Ectodermal cell (in vitro differentiated cells): ENCODE measurements at regions not wholly inside any gene's neighbourhood (a gene's known extent, or its start where the extent isn't known, plus 50 kb on each side); places are given as distances from the start of the nearest gene placed in this dataset.

Source experiments
- H3K27ac ChIP-seq: 2 replicates; pipeline ENCODE4 v1.7.0; 2013; ENCODE audit warnings: mild to moderate bottlenecking, low read depth, low read length; ENCODE audit not compliant: insufficient read depth, poor library complexity, severe bottlenecking
- H3K27me3 ChIP-seq: 2 replicates; pipeline ENCODE4 v1.7.0; 2013; ENCODE audit warnings: mild to moderate bottlenecking, low read length; ENCODE audit not compliant: insufficient read depth, control insufficient read depth, poor library complexity, severe bottlenecking
- H3K36me3 ChIP-seq: one replicate; pipeline ENCODE4 v1.7.0; 2013; ENCODE audit warnings: low read length; ENCODE audit not compliant: control insufficient read depth, insufficient read depth
- H3K4me1 ChIP-seq: one replicate; pipeline ENCODE4 v1.7.0; 2013; ENCODE audit warnings: low read length; ENCODE audit not compliant: control insufficient read depth, insufficient read depth
- H3K4me3 ChIP-seq: 2 replicates; pipeline ENCODE4 v1.7.0; 2013; ENCODE audit warnings: low read depth, low read length, control low read depth; ENCODE audit not compliant: insufficient read depth
- H3K9me3 ChIP-seq: 2 replicates; pipeline ENCODE4 v1.7.0; 2013; ENCODE audit warnings: mild to moderate bottlenecking, low read length, moderate library complexity; ENCODE audit not compliant: control insufficient read depth
- WGBS, 2 experiments: methylation state at CpG; one replicate each; pipeline ENCODE4 v1.1.7; 2013; ENCODE audit warnings: missing lambda C conversion rate in 2 of 2; 5-methylcytosine and 5-hydroxymethylcytosine counted together

GRCh38 chr15:98513428-98513986 lies 134.8 kb upstream of the IGF1R start:
- H3K4me3 ChIP-seq = no peak overlapping the region
- H3K27me3 ChIP-seq = no peaks in the 10 kb centered on the region
- H3K36me3 ChIP-seq = no peaks in the 10 kb centered on the region
- 91 to 95% methylated on average over 7 of the region's 7 CpGs for WGBS, 2 experiments
- no peak overlapping the region for H3K27ac ChIP-seq
- no peaks in the 10 kb centered on the region for H3K4me1 ChIP-seq
- H3K9me3 ChIP-seq = no peaks in the 10 kb centered on the region

DNA sequence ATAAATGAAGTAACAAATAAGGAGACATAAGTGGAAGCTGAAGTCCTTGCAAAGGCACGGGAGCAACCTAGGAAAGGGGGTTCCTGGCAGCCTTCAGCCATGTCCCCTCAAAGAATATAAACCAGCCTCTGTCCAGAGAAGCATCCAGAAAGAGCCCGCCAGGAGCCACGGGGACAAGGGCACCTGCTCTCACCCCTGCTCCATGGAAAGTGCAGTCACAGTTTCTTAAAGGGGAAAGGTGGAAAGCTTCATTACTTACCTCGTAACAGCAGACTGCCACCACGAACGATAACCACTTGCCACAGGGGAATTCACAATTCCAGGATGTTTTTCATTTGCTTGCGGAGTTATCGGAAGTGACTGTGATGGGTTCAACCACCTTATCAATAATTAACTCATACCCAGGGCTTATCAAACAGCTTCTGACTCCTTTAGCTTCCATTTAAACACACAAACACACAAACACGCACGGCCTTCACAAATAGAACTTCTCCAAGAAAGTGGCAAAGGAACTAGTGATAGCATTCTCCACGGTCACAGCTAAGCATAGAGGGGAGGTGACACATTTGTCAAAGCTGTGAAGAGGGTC lies 134.2 kb upstream of the IGF1R start:
- H3K9me3 ChIP-seq = no peaks in the 10 kb centered on the region
- no peaks in the 10 kb centered on the region for H3K27me3 ChIP-seq
- 90% methylated on average over 11 of the region's 11 CpGs for WGBS, 2 experiments

DNA sequence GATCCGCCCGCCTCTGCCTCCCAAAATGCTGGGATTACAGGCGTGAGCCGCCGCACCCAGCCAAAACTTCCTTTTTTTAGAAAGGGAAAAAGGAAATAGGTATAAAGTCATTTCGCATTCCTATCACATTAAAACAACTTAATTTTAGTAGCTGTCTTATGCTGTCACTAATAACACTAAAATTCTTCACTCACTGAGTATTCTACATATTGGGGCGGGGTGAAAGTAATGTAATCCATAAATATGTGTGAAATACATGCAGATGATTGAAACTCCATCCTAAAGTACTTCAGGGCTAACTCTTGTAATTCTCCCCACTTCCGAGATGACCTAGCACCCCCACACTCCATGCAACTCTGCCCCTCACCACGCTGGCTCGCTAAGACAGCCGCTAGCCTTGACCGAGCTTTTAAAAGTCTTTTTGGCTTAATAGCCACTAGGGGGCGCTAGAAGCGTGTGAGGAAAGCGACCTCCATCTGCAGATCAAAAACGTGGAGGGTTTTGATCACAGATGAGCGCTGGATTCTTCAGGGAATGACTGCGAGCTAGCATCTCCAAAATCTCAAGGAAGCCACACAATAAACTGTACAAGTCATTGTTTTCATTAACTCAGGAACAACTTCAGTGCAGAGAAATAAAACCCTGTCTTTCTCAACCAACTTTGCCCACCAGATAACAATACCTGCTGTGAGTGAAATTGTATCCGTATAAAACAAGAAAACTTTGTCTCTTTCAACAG lies 129.3 kb upstream of the IGF1R start:
- Histone ChIP-seq H3K27me3 (no peaks in the 10 kb centered on the region), H3K36me3 (no peaks in the 10 kb centered on the region), H3K4me1 (peaks cover 7% of the 10 kb centered on the region), H3K27ac (no peak overlapping the region), H3K9me3 (no peaks in the 10 kb centered on the region), H3K4me3 (no peak overlapping the region)
- 32 to 34% methylated on average over 16 to 17 of the region's 19 CpGs for WGBS, 2 experiments

More for the DNA sequence above, 134.2 kb upstream of the IGF1R start:
- Histone ChIP-seq H3K27ac (no peak overlapping the region), H3K36me3 (no peaks in the 10 kb centered on the region), H3K4me1 (no peaks in the 10 kb centered on the region), H3K4me3 (no peak overlapping the region)

DNA sequence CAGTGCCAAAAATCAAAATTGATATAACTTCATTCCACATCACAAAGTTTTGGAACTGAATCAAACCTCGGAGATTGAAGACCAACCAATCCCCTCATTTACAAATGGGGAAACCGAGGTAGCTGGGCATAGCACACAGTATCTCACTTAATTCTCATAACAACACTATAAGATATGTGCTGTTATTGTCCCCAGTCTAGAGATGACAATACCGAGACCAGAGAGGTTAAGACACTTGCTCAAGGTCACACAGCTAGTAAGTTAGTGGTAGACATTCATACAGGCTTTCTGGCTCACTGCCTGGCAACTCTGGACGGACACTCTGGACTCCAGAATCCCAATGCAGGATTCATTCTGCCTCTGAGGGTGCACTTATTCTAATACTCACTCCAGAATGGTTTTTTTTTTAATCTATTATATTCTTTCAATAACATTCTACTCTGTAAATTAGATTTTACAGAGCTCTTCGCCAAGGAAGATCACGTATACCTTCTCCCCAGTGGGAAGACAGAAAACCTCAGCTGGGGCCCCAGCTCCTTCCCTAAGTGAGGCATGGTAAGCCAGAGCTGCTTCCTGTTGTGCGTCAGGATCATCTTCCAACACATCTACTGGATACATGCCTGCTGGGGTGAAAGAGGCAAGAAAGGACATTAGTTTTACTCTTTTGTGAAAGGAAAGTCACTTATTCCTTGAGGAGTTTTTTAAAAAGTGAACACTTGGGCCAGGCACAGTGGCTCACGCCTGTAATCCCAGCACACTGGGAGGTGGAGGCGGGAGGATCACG lies 128.4 kb upstream of the IGF1R start:
- WGBS, 2 experiments = 86 to 88% methylated on average over 9 to 10 of the region's 10 CpGs
- Histone ChIP-seq H3K36me3 (no peaks in the 10 kb centered on the region), H3K27ac (no peak overlapping the region), H3K9me3 (no peaks in the 10 kb centered on the region), H3K4me1 (peaks cover 13% of the 10 kb centered on the region), H3K27me3 (no peaks in the 10 kb centered on the region), H3K4me3 (no peak overlapping the region)

- no peak overlapping the region for H3K27ac ChIP-seq
- H3K36me3 ChIP-seq = no peaks in the 10 kb centered on the region
- WGBS, 2 experiments = 81 to 84% methylated on average over 5 of the region's 5 CpGs
- H3K4me1 ChIP-seq = peaks cover 13% of the 10 kb centered on the region
- no peaks in the 10 kb centered on the region for H3K9me3 ChIP-seq
- H3K4me3 ChIP-seq = no peak overlapping the region
- H3K27me3 ChIP-seq = no peaks in the 10 kb centered on the region
Observed at GRCh38 chr15:98522127-98522526, 126.2 kb upstream of the IGF1R start.

GRCh38 chr15:98523912-98524662 lies 124.3 kb upstream of the IGF1R start:
- Histone ChIP-seq H3K4me3 (no peak overlapping the region), H3K4me1 (peaks cover 13% of the 10 kb centered on the region), H3K9me3 (no peaks in the 10 kb centered on the region), H3K36me3 (no peaks in the 10 kb centered on the region), H3K27ac (no peak overlapping the region), H3K27me3 (no peaks in the 10 kb centered on the region)
- WGBS, 2 experiments = 64 to 73% methylated on average over 12 of the region's 12 CpGs

GRCh38 chr15:98524838-98525660 lies 123.3 kb upstream of the IGF1R start:
- H3K4me1 ChIP-seq = peaks cover 9% of the 10 kb centered on the region
- no peak overlapping the region for H3K27ac ChIP-seq

GRCh38 chr15:98525661-98526001 lies 122.7 kb upstream of the IGF1R start:
- WGBS, 2 experiments = 90 to 92% methylated on average over 13 of the region's 13 CpGs
- Histone ChIP-seq H3K9me3 (no peaks in the 10 kb centered on the region), H3K27me3 (no peaks in the 10 kb centered on the region), H3K27ac (no peak overlapping the region), H3K4me3 (no peak overlapping the region), H3K36me3 (no peaks in the 10 kb centered on the region), H3K4me1 (peaks cover 9% of the 10 kb centered on the region)

More at GRCh38 chr15:98524838-98525660, 123.3 kb upstream of the IGF1R start:
- 80% methylated on average over 9 of the region's 10 CpGs for WGBS, 2 experiments
- Histone ChIP-seq H3K27me3 (no peaks in the 10 kb centered on the region), H3K9me3 (no peaks in the 10 kb centered on the region), H3K36me3 (no peaks in the 10 kb centered on the region), H3K4me3 (no peak overlapping the region)

- 94 to 95% methylated on average over 8 of the region's 8 CpGs for WGBS, 2 experiments
- H3K27me3 ChIP-seq = no peaks in the 10 kb centered on the region
Observed at GRCh38 chr15:98526094-98526493, 122.2 kb upstream of the IGF1R start.

More at GRCh38 chr15:98526094-98526493, 122.2 kb upstream of the IGF1R start:
- Histone ChIP-seq H3K4me1 (peaks cover 9% of the 10 kb centered on the region), H3K36me3 (no peaks in the 10 kb centered on the region), H3K27ac (no peak overlapping the region), H3K4me3 (no peak overlapping the region), H3K9me3 (no peaks in the 10 kb centered on the region)
